Progenitor cell of endocrine pancreas (in vitro differentiated cells): ENCODE measurements at regions not wholly inside any gene's neighbourhood (a gene's known extent, or its start where the extent isn't known, plus 50 kb on each side); places are given as distances from the start of the nearest gene placed in this dataset.

Source experiments
- DNase-seq: peaks from one replicate; pipeline ENCODE4 v3.0.0; 2021; ENCODE audit warnings: low spot score; ENCODE audit not compliant: unreplicated experiment
- H3K27ac Mint-ChIP-seq: 2 replicates; pipeline ENCODE4 v1.8.0; 2021; ENCODE audit warnings: mild to moderate bottlenecking, moderate library complexity, mixed read lengths
- H3K27me3 Mint-ChIP-seq: 2 replicates; pipeline ENCODE4 v1.8.0; 2021; ENCODE audit warnings: mixed read lengths
- H3K36me3 Mint-ChIP-seq: 2 replicates; pipeline ENCODE4 v1.8.0; 2022; ENCODE audit warnings: mixed read lengths; ENCODE audit not compliant: insufficient read depth
- H3K4me1 Mint-ChIP-seq: 2 replicates; pipeline ENCODE4 v1.8.0; 2021; ENCODE audit warnings: low read depth, mixed read lengths
- H3K4me3 Mint-ChIP-seq: 2 replicates; pipeline ENCODE4 v1.8.0; 2021; ENCODE audit warnings: low read depth, mild to moderate bottlenecking, moderate library complexity, mixed read lengths
- H3K9me3 Mint-ChIP-seq: 2 replicates; pipeline ENCODE4 v1.8.0; 2021; ENCODE audit warnings: low read depth, mixed read lengths
- CTCF ChIP-seq: fragments of 200-600 bp; sonication (generic); IDR thresholded peaks from one replicate; pipeline ENCODE4 v1.5.0; 2021; ENCODE audit warnings: antibody characterized with exemption, mild to moderate bottlenecking; ENCODE audit not compliant: unreplicated experiment

- no peaks in the 10 kb centered on the region for H3K27me3 Mint-ChIP-seq
- peaks cover 3% of the 10 kb centered on the region for H3K9me3 Mint-ChIP-seq
- no peaks in the 10 kb centered on the region for H3K4me1 Mint-ChIP-seq
- TF ChIP-seq CTCF: no peak
- H3K36me3 Mint-ChIP-seq: no peaks in the 10 kb centered on the region
- H3K4me3 Mint-ChIP-seq: no peak overlapping the region
- no peak overlapping the region for H3K27ac Mint-ChIP-seq
- DNase-seq: no peak
These were observed 836.5 kb upstream of the HTR2C start for GRCh38 chrX:113747274-113747973.

DNA sequence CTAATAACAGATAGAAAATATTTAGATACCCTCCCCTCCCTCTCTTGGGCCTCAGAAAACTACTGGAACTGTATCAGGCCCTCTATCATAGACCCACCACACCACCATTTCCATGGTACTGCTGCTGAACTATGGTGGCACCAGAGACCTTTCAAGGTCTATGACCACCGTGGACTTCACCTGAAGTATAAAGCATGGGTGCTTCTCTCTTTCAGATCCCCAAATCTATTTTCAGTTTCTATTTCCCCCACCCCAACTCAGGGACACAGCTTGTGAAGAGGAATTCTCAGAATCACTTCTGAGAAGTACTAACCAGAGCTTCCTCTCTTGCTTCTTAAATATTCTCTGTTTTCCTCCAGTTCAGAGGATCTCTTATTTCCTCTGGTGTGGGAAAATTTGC, 840.8 kb upstream of the HTR2C start:
- TF ChIP-seq CTCF: no peak
- H3K27me3 Mint-ChIP-seq: no peaks in the 10 kb centered on the region
- H3K9me3 Mint-ChIP-seq: no peaks in the 10 kb centered on the region
- no peak overlapping the region for H3K27ac Mint-ChIP-seq
- no peak overlapping the region for H3K4me3 Mint-ChIP-seq
- DNase-seq: no peak
- no peaks in the 10 kb centered on the region for H3K4me1 Mint-ChIP-seq
- H3K36me3 Mint-ChIP-seq: no peaks in the 10 kb centered on the region

GRCh38 chrX:113741744-113742143, 842.1 kb upstream of the HTR2C start:
- no peak for DNase-seq
- TF ChIP-seq CTCF: peak; percentile 64
- Mint-ChIP-seq H3K36me3 (no peaks in the 10 kb centered on the region), H3K9me3 (no peaks in the 10 kb centered on the region), H3K4me3 (no peak overlapping the region), H3K4me1 (no peaks in the 10 kb centered on the region), H3K27me3 (no peaks in the 10 kb centered on the region), H3K27ac (no peak overlapping the region)

- Mint-ChIP-seq H3K4me3 (no peak overlapping the region), H3K4me1 (no peaks in the 10 kb centered on the region), H3K27ac (no peak overlapping the region), H3K36me3 (peaks cover 2% of the 10 kb centered on the region), H3K9me3 (peaks cover 25% of the 10 kb centered on the region), H3K27me3 (no peaks in the 10 kb centered on the region)
- no peak for TF ChIP-seq CTCF
- no peak for DNase-seq
These were observed 854.9 kb upstream of the HTR2C start for GRCh38 chrX:113728937-113729336.

DNA sequence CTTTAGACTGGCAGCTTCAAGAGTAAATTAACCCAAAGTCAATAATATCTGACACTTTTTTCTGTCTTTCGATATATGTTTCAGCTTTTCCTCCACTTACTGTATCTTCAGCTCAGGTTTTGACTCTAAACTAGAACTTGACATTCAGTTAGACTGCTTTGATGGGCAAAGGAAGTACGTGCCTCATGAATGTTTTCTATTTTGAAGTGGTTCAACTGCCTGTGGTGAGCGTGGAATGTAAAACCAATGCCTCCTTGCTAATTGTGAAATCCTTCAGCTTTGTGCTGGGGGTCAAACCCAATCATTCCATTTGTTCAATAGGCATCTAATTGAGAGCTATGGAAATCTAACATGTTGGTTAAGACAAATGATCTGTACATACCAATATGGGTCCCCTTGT, 857.0 kb upstream of the HTR2C start:
- Mint-ChIP-seq H3K27ac (no peak overlapping the region), H3K27me3 (no peaks in the 10 kb centered on the region), H3K9me3 (peaks cover 12% of the 10 kb centered on the region), H3K36me3 (peaks cover 2% of the 10 kb centered on the region), H3K4me1 (no peaks in the 10 kb centered on the region), H3K4me3 (no peak overlapping the region)
- no peak for TF ChIP-seq CTCF
- no peak for DNase-seq
